Hepatocyte (in vitro differentiated cells): ENCODE measurements at regions not wholly inside any gene's neighbourhood (a gene's known extent, or its start where the extent isn't known, plus 50 kb on each side); places are given as distances from the start of the nearest gene placed in this dataset.

ENCODE experiments used
- DNase-seq: peaks from one replicate; pipeline ENCODE4 v3.0.0-alpha.2; 2016; ENCODE audit warnings: low spot score
- H2AFZ ChIP-seq: fragments of 200-600 bp; sonication (generic); 2 replicates; pipeline ENCODE4 v1.6.0; 2016; ENCODE audit warnings: antibody characterized with exemption, mild to moderate bottlenecking
- H3K27ac ChIP-seq: fragments of 200-600 bp; sonication (generic); 2 replicates; pipeline ENCODE4 v1.5.1; 2016; ENCODE audit warnings: mild to moderate bottlenecking
- H3K27me3 ChIP-seq: fragments of 200-600 bp; sonication (generic); 2 replicates; pipeline ENCODE4 v1.6.1; 2016
- H3K36me3 ChIP-seq: fragments of 200-600 bp; sonication (generic); replicated peaks from 2 replicates; pipeline ENCODE4 v1.5.1; 2016; ENCODE audit warnings: low read depth; ENCODE audit not compliant: insufficient read depth
- H3K4me1 ChIP-seq: fragments of 200-600 bp; sonication (generic); 2 replicates; pipeline ENCODE4 v1.5.1; 2016; ENCODE audit warnings: mild to moderate bottlenecking, moderate library complexity; ENCODE audit not compliant: insufficient read depth
- H3K4me2 ChIP-seq: fragments of 200-600 bp; sonication (generic); 2 replicates; pipeline ENCODE4 v1.6.0; 2016
- H3K4me3 ChIP-seq: fragments of 200-600 bp; sonication (generic); 2 replicates; pipeline ENCODE4 v1.5.1; 2016; ENCODE audit warnings: mild to moderate bottlenecking
- H3K79me2 ChIP-seq: fragments of 200-600 bp; sonication (generic); 2 replicates; pipeline ENCODE4 v1.6.0; 2017; ENCODE audit warnings: mild to moderate bottlenecking
- H3K9me2 ChIP-seq: fragments of 200-600 bp; sonication (generic); replicated peaks from 2 replicates; pipeline ENCODE4 v1.6.0; 2017; ENCODE audit warnings: mild to moderate bottlenecking; ENCODE audit not compliant: insufficient read depth
- H3K9me3 ChIP-seq: fragments of 200-600 bp; sonication (generic); 2 replicates; pipeline ENCODE4 v1.5.1; 2016; ENCODE audit warnings: low read depth, mild to moderate bottlenecking
- H4K20me1 ChIP-seq: fragments of 200-600 bp; sonication (generic); 2 replicates; pipeline ENCODE4 v1.6.0; 2016; ENCODE audit warnings: mild to moderate bottlenecking; ENCODE audit not compliant: insufficient read depth, poor library complexity, severe bottlenecking
- CTCF ChIP-seq: fragments of 200-600 bp; sonication (generic); IDR thresholded peaks from 2 replicates; pipeline ENCODE4 v1.5.1; 2016; ENCODE audit warnings: antibody characterized with exemption, mild to moderate bottlenecking; ENCODE audit not compliant: poor library complexity
- EZH2 ChIP-seq: fragments of 200-600 bp; sonication (generic); IDR thresholded peaks from 2 replicates; pipeline ENCODE4 v1.6.1; 2016; ENCODE audit warnings: antibody characterized with exemption, mild to moderate bottlenecking, borderline replicate concordance
- EZH2phosphoT487 ChIP-seq: fragments of 200-600 bp; sonication (generic); IDR thresholded peaks from one replicate; pipeline ENCODE4 v1.6.1; 2018; ENCODE audit warnings: antibody characterized with exemption, mild to moderate bottlenecking, low read depth, moderate library complexity; ENCODE audit not compliant: unreplicated experiment, severe bottlenecking
- WGBS: methylation state at CpG from one replicate; pipeline ENCODE4 v1.1.6; 2016; ENCODE audit warnings: low lambda C conversion rate; ENCODE audit errors: missing lambda C conversion rate; 5-methylcytosine and 5-hydroxymethylcytosine counted together

- TF ChIP-seq EZH2 (no peak), EZH2phosphoT487 (no peak), CTCF (no peak)
- no peak overlapping the region for H3K4me2 ChIP-seq
- no peaks in the 10 kb centered on the region for H3K79me2 ChIP-seq
- no peak for DNase-seq
- H3K27me3 ChIP-seq, result no peaks in the 10 kb centered on the region
- 95% methylated on average over 7 of the region's 8 CpGs for WGBS
- H4K20me1 ChIP-seq, result no peaks in the 10 kb centered on the region
- H3K9me3 ChIP-seq, result no peaks in the 10 kb centered on the region
- no peak overlapping the region for H2AFZ ChIP-seq
- no peaks in the 10 kb centered on the region for H3K9me2 ChIP-seq
- no peak overlapping the region for H3K27ac ChIP-seq
- H3K4me3 ChIP-seq, result no peak overlapping the region
- no peaks in the 10 kb centered on the region for H3K4me1 ChIP-seq
- no peaks in the 10 kb centered on the region for H3K36me3 ChIP-seq
These were observed 511.9 kb downstream of the PYDC2 start for GRCh38 chr3:191972714-191973398.

GRCh38 chr3:191973820-191974219, 512.9 kb downstream of the PYDC2 start:
- H3K79me2 ChIP-seq, result no peaks in the 10 kb centered on the region
- H4K20me1 ChIP-seq, result no peaks in the 10 kb centered on the region
- no peak overlapping the region for H2AFZ ChIP-seq
- H3K36me3 ChIP-seq, result no peaks in the 10 kb centered on the region
- DNase-seq, result no peak
- H3K9me2 ChIP-seq, result no peaks in the 10 kb centered on the region
- H3K4me1 ChIP-seq, result no peaks in the 10 kb centered on the region
- H3K9me3 ChIP-seq, result no peaks in the 10 kb centered on the region
- no peak for TF ChIP-seq EZH2phosphoT487
- H3K4me2 ChIP-seq, result no peak overlapping the region
- WGBS, result 69% methylated on average over 6 of the region's 6 CpGs
- no peak overlapping the region for H3K4me3 ChIP-seq
- H3K27me3 ChIP-seq, result no peaks in the 10 kb centered on the region
- no peak overlapping the region for H3K27ac ChIP-seq

DNA sequence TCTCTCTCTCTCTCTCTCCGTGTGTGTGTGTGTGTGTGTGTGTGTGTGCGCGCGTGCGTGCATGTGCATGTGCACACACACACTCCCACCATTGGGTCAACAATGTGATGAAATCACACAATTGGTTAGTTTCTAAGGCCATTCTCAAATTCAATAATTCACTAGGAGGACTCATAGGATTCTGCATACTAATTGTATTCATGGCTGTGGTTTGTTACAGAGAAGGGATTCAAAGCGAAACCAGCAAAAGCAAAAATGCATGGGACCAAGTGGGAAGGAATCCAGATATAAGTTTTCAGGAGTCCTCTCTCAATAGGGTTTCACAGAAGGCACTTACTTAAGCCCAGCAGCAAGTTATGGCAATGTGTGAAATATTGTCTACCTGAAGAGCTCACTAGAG, 515.0 kb downstream of the PYDC2 start:
- H3K79me2 ChIP-seq, result no peaks in the 10 kb centered on the region
- no peak overlapping the region for H2AFZ ChIP-seq
- no peaks in the 10 kb centered on the region for H4K20me1 ChIP-seq
- no peaks in the 10 kb centered on the region for H3K9me3 ChIP-seq
- H3K36me3 ChIP-seq, result no peaks in the 10 kb centered on the region
- H3K4me3 ChIP-seq, result no peak overlapping the region
- no peaks in the 10 kb centered on the region for H3K27me3 ChIP-seq
- H3K4me2 ChIP-seq, result no peak overlapping the region
- H3K27ac ChIP-seq, result no peak overlapping the region
- no peaks in the 10 kb centered on the region for H3K4me1 ChIP-seq
- DNase-seq, result no peak
- 65% methylated on average over 6 of the region's 6 CpGs for WGBS
- H3K9me2 ChIP-seq, result no peaks in the 10 kb centered on the region
- TF ChIP-seq EZH2 (no peak), CTCF (no peak), EZH2phosphoT487 (no peak)

DNA sequence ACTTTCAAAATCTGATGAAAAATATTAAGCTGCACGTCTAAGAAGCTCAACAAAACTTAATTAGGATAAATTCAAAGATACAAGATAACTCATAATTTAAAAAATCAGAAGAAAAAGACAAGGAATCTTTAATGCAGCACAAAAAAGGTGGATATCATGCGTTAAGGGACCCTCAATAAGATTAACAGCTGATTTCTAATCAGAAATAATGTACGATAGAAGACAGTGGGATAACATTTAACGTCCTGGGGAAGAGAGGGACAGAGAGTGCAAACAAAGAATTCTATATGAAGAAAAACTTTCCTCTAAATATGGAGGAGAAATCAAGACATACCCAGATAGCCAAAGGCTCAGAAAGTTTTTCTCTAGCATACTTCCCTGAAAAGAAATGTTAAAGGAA, 519.5 kb downstream of the PYDC2 start:
- Histone ChIP-seq H3K27ac (no peak overlapping the region), H3K4me2 (no peak overlapping the region), H3K79me2 (no peaks in the 10 kb centered on the region), H3K36me3 (no peaks in the 10 kb centered on the region), H2AFZ (no peak overlapping the region), H3K27me3 (no peaks in the 10 kb centered on the region), H3K4me3 (no peak overlapping the region), H3K9me3 (no peaks in the 10 kb centered on the region), H3K9me2 (no peaks in the 10 kb centered on the region), H4K20me1 (no peaks in the 10 kb centered on the region), H3K4me1 (no peaks in the 10 kb centered on the region)
- 84% methylated on average over 4 of the region's 4 CpGs for WGBS
- TF ChIP-seq EZH2, result no peak
- no peak for TF ChIP-seq CTCF
- TF ChIP-seq EZH2phosphoT487, result no peak
- no peak for DNase-seq
